Activated gamma-delta T cell treated with anti-CD3 and anti-CD28 coated beads, Interleukin-2, amount 50 U/mL, for 16 hours (primary cell): ENCODE measurements at regions not wholly inside any gene's neighbourhood (a gene's known extent, or its start where the extent isn't known, plus 50 kb on each side); places are given as distances from the start of the nearest gene placed in this dataset.

Source experiments
- DNase-seq: peaks from one replicate; pipeline ENCODE4 v3.0.0-alpha.2; 2020; ENCODE audit warnings: low read depth

DNA sequence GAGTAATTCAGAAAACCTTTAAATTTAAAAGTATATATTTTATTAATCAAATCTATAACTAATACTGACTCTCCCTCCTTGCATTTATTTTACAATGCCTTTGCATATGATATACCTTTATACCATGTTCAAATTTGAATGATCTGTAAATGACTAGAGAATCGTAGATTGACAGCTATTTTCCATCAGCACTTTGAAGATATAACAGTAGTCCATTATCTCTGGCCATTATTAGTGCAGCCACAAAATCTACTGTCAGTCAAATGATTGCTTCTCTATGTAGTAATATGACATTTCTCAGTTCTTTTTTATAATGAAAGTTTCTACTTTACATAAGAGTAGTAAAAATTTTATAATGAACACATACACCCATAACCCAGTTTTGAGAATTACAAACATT, 1054.8 kb upstream of the B3GALT2 start:
- DNase-seq, result no peak

DNA sequence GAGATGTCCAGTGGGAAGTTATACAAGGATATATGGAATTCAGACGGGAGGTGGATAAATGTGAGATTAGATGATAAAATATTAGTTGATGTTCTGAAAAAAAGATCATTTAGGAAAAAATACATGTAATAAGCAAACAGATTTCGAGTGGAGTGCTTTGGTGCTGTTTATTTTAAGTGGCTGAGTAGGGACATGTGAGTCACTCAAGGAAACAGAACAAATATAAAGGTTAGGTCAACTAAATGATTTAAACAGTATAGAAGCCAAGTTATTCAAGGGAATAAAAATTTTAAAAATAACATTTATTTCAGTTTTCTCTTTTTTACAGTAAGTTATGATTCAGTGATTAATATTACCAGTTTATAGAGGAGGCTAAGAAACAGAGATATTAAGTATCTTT, 1046.7 kb upstream of the B3GALT2 start:
- DNase-seq, result no peak

DNA sequence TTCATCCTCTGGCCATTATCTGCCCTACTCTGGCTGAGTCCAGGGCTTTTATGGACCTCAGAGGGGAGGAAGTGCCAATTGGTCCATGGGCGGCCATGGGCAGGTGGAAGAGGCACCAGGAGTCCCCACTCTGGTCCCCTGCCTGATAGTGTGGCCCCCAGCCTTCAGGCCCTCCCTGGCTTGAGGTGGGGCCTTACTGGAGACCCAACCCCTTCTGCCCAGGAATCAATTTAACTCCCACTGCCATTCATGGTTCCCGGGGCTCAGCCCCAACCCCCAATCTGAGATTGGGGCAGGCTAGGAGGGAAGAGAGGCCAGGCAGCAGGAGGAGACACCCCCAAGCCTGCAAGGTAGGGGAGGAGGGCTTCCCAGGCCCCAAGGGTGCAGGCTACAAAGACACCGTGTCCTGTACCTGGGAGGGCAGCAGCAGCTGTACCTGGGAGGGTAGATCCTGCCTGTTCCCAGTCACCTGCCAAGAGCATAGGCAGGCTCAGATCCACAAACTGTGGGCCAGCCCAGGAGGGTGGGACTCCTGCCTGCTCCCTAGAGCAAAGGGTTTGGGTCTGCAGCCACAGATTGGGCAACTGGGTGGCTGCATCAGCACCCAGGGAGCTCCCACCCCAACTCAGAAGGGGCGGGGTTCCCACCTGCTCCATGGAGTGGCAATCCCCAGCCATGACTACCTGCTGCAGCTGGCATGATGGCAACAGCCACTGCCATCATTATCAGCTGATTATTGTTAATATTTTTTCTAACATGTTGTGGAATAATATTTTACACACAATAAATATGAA, 1044.1 kb upstream of the B3GALT2 start:
- no peak for DNase-seq

DNA sequence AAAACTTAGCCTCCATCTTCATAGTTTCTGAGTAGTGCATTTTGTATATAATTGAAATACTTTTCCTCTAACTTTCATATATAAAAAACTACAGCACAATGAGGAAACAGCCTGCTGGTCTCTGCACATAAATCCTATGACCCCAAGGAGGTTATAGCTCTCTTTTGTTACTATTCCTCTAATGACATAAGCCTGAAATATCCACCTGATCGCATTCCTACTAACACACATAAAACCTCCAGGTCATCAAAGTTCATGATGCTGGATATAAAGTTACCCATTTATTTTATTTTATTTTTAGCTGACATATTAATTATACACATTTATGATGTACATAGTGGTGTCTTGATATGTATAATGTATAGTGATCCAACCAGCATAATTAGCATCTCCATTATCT, 1042.0 kb upstream of the B3GALT2 start:
- DNase-seq, result no peak

DNA sequence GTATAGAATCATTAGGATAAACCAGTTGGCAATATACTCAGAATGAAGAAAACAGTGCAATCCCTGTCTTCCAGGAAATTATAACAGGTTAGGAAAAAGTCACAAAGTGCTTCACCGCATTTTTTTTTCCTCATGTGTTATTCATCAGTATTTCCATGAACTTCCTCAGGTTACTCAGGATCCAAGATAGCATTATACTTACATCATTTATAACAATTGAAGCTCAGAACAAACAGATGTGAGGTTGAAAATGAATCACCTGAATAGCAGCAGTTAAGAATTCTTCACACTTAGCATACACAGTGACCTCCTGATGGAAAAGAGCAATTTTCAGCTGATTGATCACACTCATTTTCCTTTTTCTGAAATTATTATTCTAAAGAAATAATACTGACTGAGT, 1040.7 kb upstream of the B3GALT2 start:
- DNase-seq, result no peak

DNA sequence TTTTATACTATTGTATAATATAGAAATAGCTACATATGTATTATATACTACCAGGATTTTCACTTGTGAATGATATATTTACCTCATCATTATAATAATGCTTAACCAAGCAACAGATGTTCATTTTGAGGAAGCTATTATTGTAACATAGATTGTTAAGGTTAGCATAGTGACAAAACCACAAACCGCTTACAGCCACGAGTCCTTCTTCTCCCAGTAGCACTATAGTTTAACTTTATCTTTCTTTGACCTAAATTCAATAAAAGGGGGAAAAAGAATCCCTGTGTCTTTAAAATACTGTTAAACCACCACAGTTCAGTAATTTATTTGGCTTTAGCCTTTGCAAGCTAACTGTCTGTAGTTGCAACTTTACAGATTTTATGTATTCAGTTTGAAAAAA, 1039.4 kb upstream of the B3GALT2 start:
- DNase-seq, result no peak

DNA sequence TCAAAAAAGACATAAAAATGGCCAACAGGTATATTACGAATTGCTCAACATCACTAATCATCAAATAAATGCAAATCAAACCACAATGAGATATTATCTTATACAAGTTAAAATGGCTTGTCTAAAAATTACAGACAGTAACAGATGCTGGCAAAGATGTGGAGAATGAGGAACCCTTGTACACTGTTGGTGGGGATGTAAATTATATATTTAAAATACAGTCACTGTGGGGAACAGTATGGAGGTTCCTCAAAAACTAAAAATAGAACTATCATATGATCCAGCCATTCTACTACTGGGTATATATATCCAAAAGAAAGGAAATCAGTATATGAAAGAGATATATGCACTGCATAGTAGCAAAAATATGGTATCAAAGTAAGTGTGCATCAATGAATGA, 1037.2 kb upstream of the B3GALT2 start:
- DNase-seq, result no peak

DNA sequence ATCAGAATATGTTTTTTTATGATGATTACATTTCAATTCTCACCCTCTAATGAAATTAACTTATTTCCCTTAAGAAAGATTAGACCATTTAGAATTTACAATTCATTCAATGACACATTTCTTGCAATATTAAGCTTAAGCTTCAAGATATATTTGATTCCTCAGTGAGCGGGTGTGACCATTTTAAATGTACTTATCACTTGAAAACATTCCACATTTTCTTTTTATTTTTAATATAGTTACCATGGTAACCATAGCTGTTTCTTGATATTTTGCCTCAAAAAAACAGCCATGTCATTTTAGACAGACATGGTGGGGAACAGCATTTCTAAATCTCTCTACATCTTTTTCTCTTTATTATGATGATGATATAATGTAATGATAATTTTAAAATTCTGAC, 1029.0 kb upstream of the B3GALT2 start:
- no peak for DNase-seq

DNA sequence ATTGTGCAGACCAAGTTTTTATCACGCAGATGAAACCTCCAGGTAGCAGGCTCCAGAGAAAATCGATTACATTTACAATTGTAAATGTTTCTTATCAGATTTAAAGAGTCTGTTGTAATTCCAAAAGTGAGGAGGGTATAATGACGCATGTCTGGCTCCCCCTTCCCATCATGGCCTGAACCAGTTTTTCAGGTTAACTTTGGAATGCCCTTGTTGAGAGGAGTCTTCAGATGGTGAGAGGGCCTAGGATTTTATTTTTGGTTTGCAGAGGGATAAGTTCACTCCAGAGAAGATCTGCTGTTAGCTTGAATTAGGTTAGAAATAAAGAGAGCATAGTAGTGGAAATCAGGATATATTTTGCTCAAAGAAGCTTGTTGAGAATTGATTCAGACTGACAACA, 1028.3 kb upstream of the B3GALT2 start:
- DNase-seq, result no peak

DNA sequence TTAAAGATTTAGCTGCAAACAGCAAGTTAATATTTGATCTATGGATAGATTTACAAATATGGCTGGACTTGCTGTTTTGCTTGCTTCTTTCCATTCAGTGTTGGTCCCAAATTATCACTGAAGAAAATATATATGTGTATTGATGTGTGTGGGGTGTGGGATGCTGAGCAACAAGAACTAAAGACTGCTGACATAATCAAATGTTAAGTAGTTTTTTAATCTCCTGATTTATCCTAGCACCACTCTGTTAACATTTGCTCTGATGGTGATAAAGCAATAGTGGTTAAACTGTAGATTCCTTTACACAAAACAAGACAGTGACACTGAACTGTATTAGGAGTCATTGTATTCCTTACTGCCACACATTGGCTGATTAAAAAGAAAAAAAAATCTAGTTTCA, 1023.5 kb upstream of the B3GALT2 start:
- DNase-seq, result no peak

DNA sequence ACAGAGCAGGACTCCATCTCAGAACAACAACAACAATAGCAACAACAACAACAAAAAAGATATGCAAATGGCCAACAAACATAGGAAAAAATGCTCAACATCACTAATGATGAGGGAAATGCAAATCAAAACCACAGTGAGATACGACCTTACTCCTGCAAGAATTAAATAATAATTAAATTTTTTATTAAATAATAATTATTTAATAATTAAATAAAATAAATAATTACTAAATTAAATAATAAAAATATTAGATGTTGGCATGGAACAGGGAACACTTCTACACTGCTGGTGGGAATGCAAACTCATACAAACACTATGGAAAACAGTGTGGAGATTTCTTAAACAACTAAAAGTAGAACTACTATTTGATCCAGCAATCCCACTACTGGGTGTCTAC, 1022.3 kb upstream of the B3GALT2 start:
- no peak for DNase-seq

DNA sequence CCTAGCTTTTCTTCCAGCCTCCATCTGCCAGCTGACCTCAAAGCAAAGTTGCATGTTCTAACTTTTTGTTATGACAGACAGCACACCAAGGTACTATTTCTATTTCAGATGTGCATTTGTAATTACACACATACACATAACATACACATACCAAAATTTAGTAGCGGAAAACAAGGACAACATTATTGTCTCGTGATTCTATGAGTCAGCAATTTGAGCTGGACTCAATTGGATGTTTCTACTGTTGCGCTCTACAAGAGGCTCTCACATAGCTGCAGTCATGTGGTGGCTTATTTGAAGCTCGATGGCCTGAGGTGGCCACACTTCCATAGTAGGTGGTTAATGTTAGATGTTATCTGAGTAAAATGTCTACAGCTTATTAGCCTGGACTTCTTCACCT, 1010.1 kb upstream of the B3GALT2 start:
- DNase-seq, result no peak

DNA sequence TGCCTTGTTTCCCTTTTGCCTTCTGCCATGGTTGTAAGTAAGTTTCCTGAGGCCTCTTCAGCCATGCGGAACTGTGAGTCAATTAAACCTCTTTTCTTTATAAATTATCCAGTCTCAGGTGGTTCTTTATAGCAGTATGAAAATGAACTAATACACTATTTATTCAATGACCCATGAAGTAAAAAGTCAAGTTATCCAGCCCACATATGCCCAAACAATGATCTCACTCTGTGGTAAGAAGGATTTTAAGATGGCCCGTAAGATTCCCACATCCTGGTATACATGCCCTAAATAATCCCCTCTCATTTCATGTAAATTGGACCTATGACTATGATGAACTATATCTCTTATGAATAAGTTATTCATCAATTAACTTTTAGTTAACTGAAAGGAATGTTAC, 1008.3 kb upstream of the B3GALT2 start:
- no peak for DNase-seq

DNA sequence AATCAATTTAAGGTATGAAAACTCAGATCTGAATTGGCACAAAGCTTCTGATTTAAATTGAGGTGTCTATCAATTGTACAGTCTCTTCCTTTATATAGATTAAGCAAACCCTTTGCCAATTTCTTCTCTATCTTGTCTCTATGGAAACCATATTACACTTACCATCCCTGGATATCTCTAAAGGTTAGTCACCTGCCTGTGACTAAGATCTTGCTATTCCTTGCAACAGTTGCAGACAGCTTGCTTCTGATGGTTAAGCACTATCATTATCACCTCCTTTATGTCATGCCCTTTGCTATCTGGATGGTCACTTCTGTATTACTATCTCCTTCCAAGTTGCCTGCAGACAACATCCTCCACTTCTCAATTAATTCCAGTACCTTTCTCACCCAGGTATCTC, 998.6 kb upstream of the B3GALT2 start:
- DNase-seq, result no peak

DNA sequence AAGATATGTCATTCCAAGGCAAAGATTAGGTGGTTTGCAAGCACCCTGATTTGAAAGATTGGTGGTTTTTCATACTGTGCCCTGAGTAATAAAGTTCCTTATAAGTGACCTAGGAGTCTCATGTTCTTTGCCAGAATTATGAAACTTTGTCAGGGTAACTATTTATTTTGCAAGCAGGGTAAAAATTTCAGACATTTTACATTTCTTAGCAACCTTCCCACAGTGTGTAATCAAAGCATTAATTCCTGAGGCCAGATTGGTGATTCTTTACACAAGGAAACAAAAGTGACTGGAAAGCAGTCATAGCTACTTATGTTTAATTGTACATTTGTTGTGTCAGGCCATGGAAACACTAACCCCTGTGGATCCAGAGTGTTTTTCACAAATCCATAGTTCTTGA, 998.0 kb upstream of the B3GALT2 start:
- no peak for DNase-seq

DNA sequence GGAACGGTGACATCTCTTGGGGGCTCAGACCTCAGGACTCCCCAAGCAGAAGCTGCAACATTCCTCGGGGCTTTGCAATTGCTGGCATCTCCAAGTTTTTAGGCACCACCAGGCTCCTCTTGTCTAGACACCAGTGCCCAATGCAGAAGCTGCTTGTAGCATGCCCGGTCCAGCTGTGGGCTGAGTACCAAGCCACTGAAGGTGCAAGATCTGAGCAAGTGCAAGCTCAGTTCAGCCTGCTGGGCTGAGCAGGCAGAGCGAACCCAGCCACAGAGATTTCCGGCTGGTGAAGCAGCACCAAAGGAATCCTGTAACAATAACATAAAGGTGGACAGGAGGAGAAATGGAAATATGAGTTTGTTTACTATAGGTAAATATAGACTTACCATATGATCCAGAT, 995.4 kb upstream of the B3GALT2 start:
- no peak for DNase-seq

DNA sequence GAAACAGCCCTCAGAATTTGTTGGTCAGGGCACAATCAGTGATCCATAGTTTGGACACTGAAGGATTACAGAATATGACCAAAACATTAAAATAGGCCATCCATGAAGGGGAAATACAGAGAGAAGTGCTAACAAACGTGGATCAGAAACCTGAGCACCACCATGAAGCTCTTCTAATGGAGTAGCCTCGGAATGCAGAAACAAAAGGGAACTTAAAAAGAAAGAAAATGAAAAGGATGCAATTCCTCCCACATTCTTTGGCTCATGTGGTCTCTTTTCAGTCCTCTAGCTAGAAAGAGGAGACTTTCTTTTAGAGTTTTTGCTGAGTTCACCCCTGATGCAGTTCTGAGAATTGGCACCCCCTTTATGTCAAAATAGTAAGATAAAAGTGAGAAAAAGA, 989.8 kb upstream of the B3GALT2 start:
- no peak for DNase-seq

DNA sequence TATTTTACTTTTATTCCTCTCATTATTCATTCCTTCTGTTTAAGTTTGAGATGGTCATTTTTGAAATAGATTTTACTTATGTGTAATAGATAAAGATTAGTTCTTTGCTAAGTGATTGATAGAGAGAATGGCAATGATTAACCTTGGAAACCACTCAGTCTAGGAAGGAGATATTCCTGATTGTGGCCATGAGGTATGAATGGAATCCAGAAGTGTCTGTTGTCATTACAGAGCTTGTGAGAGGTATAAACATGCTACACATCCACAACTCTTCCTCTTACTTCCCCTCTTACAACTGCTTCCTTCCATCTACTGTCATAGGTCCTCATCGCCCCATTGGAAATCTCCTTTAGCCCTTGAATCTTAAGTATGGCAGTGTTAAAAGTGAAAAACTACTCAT, 988.8 kb upstream of the B3GALT2 start:
- DNase-seq, result no peak

DNA sequence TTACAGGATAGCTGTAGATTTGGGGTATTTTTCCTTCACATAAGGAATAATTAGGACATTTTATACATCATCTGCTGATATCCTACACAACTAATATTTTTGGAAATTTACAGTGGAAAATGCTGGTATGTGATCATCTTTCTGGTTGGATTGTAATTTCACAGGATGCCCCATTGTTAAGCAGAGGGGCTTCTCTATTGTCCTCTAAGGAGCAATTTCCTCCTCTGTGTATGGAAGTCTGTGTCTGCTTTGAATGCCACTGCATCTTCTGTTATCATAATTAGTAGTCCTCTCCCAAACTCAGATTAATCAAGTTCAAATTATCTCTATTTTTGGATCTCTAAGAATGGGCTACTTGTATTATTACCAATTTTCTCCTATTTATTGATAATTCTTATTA, 988.1 kb upstream of the B3GALT2 start:
- no peak for DNase-seq

DNA sequence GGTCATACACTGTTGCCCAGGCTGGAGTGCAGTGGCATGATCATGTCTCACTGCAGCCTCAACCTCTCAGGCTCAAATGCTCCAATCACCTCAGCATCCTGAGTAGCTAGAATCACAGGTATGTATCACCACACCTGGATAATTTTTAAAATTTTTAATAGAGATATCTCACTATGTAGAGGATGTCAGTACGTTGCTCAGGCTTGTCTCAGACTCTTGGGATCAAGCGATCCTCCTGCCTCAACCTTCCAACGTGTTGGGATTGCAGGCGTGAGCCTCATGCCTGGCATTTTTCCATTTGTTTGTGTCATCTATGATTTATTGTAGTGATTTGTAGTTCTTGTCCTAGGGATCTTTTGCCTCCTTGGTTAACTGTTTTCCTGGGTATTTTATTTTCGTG, 985.2 kb upstream of the B3GALT2 start:
- DNase-seq, result no peak

DNA sequence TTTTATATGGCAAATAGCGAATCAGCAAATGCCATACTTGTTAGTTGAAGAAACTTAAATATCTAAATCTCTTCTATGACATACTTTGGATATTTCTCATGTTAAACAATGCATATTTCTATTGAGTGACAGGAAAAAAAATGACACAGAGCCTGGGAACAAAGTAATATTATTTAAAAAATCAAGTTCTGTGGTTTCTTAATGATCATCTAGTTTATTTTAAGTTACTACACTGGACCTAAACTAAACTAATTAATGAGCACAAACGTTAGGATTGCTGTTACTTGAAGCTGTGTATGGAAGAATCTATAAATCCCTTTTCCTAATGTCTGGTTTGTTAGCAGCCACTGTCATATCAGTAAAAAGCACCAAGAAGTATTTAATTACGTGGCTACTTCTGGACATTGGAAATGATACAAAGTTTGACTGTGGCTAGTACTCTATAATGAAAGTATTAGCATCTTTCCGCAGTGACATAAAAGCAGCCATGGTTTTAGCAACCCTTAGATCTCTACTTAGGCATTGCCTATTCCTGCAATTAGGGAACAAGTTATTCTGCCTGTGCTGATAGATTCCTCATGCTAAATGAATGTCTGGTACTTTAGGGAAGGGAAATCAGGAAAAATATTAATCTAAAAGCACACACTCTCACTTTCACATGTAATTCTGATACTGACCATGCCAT, 981.7 kb upstream of the B3GALT2 start:
- DNase-seq, result no peak

DNA sequence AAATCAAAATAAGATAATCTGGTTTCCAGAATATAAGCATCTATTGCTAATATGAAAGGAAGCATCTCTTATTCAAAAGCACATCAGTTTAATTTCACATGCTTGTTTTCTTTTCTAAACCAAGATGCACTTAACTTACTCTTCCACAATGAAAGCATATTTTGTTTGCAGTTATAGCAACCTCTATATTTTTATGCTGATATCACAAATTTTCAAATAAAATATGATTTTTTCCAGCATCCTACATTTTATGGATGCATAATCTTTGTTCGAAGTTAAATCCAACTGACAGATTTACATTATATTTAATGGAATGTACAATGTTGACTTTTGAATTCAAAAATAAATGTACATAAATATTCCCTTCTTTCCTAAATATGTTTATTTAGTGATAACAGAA, 978.3 kb upstream of the B3GALT2 start:
- no peak for DNase-seq

DNA sequence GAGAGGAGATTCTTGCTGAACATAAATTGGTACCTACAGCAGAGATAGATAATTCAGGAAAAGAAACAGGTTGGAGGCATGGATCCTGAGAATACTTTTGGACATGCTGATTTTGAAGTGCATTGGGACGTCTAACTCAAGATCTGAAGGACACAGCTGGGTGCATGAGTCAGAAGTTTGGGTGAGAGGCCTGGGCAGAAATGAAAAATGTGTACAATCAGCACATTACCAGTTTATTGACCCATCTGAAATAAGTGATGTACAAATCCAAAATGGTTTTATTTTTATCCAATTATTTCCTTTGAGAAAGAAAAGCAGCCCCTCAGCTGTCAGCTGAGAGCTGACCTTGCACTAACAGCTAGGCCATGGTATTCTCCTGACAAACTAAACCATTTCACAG, 975.2 kb upstream of the B3GALT2 start:
- no peak for DNase-seq

DNA sequence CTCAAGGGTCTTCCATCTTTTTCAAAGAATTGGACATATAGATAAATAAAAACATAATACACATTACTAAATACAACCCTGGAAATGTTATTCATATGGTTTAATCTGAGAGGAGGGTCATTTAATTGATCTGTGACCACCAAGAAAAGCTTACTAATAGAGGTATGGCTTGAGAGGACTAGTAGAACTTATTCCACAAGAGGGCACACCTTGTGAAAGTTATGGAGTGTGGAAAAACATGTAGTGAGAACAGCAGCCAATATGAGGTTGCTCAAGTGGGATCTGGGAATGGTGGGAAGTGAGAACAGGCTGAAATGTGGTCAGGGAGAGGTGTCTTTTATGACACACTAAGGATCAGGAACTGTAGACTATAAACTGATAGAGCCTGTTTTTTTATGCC, 973.5 kb upstream of the B3GALT2 start:
- no peak for DNase-seq
